VCaP (cell line): ENCODE measurements at regions not wholly inside any gene's neighbourhood (a gene's known extent, or its start where the extent isn't known, plus 50 kb on each side); places are given as distances from the start of the nearest gene placed in this dataset.

Source experiments
- H3K27ac ChIP-seq: fragments of 450-650 bp; 2 replicates; pipeline ENCODE4 v1.5.1; 2017
- TF ChIP-seq, protein P1 (sequence below): fragments of 450-650 bp; conservative IDR thresholded peaks from 2 replicates; pipeline ENCODE4 v1.5.1; 2017; ENCODE audit warnings: mild to moderate bottlenecking, moderate library complexity

DNA sequence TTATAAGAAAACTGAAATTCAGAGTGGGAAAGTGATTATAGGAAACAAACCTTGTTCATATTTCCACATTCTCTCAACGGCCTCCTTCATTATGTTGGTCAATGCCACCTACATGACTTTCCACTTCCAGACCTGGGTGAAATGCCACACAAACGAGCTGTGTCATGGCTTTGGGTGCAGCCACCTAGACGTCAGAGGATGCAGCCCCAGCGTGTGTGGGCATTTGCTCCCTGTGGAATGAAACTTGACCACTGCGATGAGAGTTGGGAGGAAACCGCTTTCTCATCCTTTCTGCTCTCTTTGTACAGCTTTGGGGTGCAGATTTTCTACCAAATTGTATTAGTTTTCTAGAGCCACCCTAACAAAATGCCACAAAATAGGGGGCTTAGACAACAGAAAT, 291.0 kb downstream of the CYRIA start:
- H3K27ac ChIP-seq: no peak overlapping the region
- TF ChIP-seq, protein P1, sequence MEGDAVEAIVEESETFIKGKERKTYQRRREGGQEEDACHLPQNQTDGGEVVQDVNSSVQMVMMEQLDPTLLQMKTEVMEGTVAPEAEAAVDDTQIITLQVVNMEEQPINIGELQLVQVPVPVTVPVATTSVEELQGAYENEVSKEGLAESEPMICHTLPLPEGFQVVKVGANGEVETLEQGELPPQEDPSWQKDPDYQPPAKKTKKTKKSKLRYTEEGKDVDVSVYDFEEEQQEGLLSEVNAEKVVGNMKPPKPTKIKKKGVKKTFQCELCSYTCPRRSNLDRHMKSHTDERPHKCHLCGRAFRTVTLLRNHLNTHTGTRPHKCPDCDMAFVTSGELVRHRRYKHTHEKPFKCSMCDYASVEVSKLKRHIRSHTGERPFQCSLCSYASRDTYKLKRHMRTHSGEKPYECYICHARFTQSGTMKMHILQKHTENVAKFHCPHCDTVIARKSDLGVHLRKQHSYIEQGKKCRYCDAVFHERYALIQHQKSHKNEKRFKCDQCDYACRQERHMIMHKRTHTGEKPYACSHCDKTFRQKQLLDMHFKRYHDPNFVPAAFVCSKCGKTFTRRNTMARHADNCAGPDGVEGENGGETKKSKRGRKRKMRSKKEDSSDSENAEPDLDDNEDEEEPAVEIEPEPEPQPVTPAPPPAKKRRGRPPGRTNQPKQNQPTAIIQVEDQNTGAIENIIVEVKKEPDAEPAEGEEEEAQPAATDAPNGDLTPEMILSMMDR: no peak

DNA sequence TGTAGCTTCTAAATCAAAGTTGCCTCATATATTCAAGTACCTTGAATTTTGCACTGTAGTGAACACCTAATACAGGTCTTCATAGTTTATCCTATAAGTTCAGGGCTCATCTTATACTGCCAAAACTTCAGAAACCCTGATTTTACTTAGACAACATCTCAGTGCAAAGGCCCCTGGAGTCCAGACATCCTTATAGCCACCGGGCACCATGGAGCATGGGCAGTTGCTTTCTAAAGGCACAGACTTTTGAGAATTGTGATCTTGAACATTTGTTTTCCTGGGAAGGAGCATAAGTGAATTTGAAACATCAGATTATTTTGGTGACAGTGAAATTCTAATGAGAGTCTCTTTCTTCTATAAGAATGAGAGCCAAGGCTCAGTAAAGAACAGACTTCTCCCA, 292.3 kb downstream of the CYRIA start:
- TF ChIP-seq, protein P1: no peak
- H3K27ac ChIP-seq: no peak overlapping the region

DNA sequence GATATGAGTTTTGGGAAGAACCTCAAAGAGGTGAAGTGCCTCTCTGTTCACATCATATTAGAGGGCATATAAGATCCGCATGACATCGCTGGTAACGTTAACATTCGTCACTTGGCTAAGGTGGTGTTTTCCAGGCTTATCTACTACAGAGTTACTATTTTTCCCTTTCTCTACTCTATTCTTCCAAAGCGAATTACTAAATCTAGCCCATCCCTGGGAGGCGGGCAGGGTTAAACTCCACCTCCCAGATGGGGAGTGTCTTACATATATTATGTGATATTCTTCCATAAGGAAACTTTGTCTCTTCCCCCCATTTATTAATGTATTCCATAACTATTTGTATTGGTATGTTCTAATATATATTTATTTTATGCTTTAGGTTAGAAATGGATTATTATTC, 293.9 kb downstream of the CYRIA start:
- no peak overlapping the region for H3K27ac ChIP-seq
- TF ChIP-seq, protein P1: no peak

DNA sequence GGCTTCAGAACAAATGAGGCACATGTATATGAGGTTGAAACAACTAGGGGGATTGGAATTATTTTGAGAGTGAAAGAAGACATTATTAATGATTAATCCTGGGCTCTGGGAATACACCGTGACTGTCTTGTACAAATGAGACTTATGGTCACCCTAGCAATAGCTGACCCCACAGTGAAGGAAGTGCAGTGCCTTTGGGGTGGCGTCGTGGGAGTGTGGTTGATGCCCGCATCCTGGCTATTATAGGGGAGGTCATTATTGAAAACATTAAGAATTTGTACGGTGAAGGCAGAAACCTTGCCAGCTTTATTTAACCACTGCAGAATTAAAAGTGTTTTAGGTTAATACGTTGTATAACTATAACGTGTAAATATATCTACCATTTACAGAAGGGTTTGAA, 296.7 kb downstream of the CYRIA start:
- H3K27ac ChIP-seq: no peak overlapping the region
- TF ChIP-seq, protein P1: no peak

DNA sequence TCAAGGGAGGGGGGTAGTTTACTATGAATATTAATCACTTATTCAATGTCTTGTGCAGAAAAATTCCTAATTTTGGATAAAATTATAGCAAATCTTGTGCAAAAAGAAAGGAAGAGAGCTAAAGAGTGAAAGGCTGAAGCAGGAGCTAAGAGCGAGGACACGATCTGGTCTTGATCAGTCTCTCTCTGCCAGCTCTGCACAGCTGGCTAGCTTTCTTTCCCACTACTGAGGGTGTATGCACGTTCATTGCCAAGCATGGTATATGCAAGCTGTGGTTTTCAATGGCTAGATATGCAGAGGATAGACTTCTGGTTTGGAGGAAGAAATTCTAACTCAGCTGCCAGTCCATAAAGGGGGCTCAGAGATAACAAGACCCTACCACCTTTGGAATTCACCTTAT, 297.3 kb downstream of the CYRIA start:
- H3K27ac ChIP-seq: no peak overlapping the region
- TF ChIP-seq, protein P1: no peak

DNA sequence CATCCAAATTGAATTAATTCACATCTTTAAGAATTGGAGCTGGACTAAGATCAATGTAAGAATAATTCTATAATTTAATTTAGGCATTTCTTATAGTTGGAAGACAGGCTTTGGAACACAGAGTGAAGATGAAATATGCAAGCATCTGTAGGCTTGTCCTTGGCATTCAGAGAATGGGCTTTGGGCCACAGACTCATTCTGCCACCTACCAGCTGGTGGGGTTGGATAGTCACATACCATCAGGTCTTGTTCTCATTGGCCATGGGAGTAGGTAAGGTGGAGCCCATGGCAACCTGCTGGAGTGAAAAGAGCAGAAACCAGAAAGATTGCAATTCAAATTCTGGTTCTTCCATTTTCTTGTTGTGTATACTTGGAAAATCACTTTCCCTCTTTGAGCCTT, 300.3 kb downstream of the CYRIA start:
- TF ChIP-seq, protein P1: no peak
- no peak overlapping the region for H3K27ac ChIP-seq

DNA sequence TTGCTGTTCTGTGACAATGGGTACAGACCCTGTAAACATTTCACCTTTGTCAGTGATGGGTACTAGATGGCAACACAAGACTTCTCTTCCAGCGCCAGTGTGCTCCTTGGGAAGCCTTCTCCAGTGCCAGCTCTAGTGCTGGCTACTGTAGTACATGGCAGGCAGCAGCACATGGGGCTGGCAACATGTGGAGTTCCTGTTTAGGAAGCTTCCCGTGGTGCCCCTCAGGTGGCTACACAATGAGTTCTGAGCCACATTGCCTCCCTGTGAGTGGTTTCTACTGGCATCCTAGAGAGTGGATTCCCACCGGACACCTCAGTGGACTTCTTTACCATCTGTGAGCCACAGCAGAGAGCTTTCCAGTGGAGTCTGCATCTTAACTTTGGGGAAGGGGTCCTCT, 302.1 kb downstream of the CYRIA start:
- TF ChIP-seq, protein P1: no peak
- H3K27ac ChIP-seq: no peak overlapping the region

DNA sequence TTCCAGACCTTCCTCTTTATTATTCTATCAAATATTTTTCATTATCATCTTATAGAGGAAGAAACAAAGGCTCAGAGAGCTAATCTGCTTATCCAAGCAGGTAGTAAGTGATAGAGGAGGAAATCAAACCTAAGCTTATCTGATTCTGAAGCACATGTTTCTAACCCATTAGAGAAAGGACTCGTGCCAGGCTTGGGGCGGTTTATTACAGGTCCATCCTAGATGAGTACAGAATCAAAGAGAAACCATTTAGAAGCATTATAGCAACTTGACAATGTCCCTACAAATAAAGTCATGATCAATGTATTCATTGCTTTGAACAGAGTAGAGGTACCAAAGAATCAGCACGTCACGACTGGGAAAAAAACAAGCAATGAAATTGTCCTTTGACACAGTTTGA, 303.0 kb downstream of the CYRIA start:
- TF ChIP-seq, protein P1: no peak
- H3K27ac ChIP-seq: no peak overlapping the region
